K562 (cell line): ENCODE measurements at regions not wholly inside any gene's neighbourhood (a gene's known extent, or its start where the extent isn't known, plus 50 kb on each side); places are given as distances from the start of the nearest gene placed in this dataset.

Source experiments
- EZH2 ChIP-seq: IDR thresholded peaks from 2 replicates; pipeline ENCODE4 v1.6.1; 2012; ENCODE audit warnings: low read depth, mild to moderate bottlenecking, inconsistent platforms, low read length, borderline replicate concordance
- FOXM1 ChIP-seq, 2 experiments: fragments of 450-650 bp in 1 of 2; sonication (generic) in 1 of 2; formaldehyde crosslinking in 1 of 2; IDR thresholded peaks; 2 replicates each; pipeline versions ENCODE4 v1.6.1 to v1.9.0; 2017 to 2022; ENCODE audit warnings: low read depth in 2 of 2, mild to moderate bottlenecking in 2 of 2, missing genetic modification reagents in 1 of 2, moderate library complexity in 1 of 2
- JUN ChIP-seq, 2 experiments: sonication (generic) in 1 of 2; formaldehyde crosslinking in 1 of 2; IDR thresholded peaks; 2 replicates each; pipeline versions ENCODE4 v1.6.1 to v1.8.0; 2012 to 2022; ENCODE audit warnings: borderline replicate concordance in 2 of 2, mild to moderate bottlenecking in 2 of 2, improper control_type of control experiment in 1 of 2, low read depth in 1 of 2, low read length in 1 of 2, missing genetic modification reagents in 1 of 2
- ZNF707 ChIP-seq: fragments of 250-450 bp; sonication (Bioruptor Pico); conservative IDR thresholded peaks from 2 replicates; pipeline ENCODE4 v1.8.0; 2022; ENCODE audit warnings: inconsistent platforms, mild to moderate bottlenecking, moderate library complexity

GRCh38 chr21:25515484-25516405 lies 91.5 kb downstream of the MRPL39 start:
- TF ChIP-seq EZH2 (no peak), ZNF707 (CRISPR knock-in tag) (no peak), FOXM1 (IDR thresholded peaks at IDR 0.05; ENCODE audit: low read depth) (no peak), FOXM1 (CRISPR knock-in tag; IDR thresholded peaks at IDR 0.05; ENCODE audit: low read depth) (no peak), JUN (IDR thresholded peaks at IDR 0.05; ENCODE audit: borderline replicate concordance, low read depth, low read length) (no peak), JUN (CRISPR knock-in tag; IDR thresholded peaks at IDR 0.05; ENCODE audit: borderline replicate concordance) (no peak)
